Spleen (tissue), 7 donors: ENCODE measurements at regions not wholly inside any gene's neighbourhood (a gene's known extent, or its start where the extent isn't known, plus 50 kb on each side); places are given as distances from the start of the nearest gene placed in this dataset.

ENCODE experiments used
- POLR2A ChIP-seq, 3 donors: fragments of 450-650 bp; IDR thresholded peaks; one replicate each; pipeline ENCODE4 v1.5.1; 2017; ENCODE audit warnings: antibody characterized with exemption in 3 of 3, mild to moderate bottlenecking in 1 of 3
- POLR2AphosphoS5 ChIP-seq, 3 donors: sonication (generic); formaldehyde crosslinking; IDR thresholded peaks; one replicate each; pipeline ENCODE4 v1.5.1; 2017; ENCODE audit warnings: antibody characterized with exemption in 3 of 3
- TF ChIP-seq, protein P1 (sequence below), 11 experiments: fragments of 200-600 bp in 7 of 11; fragments of 450-650 bp in 4 of 11; sonication (generic) in 4 of 11; IDR thresholded peaks in 8 of 11; conservative IDR thresholded peaks in 3 of 11; 1 replicate in 7 of 11; 2 replicates in 4 of 11; pipeline versions ENCODE4 v1.4.0 to v1.8.0; 2016 to 2021; ENCODE audit warnings: antibody characterized with exemption in 11 of 11, inconsistent platforms in 4 of 11, mild to moderate bottlenecking in 1 of 11
- donor health status: DM: no; HTN: no; CAD: no; lungs with moderate emphysema.
- donor health status: DM: no; HTN: no; CAD: no.
- donor health status: DM: no; HTN: no; CAD: no.

- TF ChIP-seq, protein P1, sequence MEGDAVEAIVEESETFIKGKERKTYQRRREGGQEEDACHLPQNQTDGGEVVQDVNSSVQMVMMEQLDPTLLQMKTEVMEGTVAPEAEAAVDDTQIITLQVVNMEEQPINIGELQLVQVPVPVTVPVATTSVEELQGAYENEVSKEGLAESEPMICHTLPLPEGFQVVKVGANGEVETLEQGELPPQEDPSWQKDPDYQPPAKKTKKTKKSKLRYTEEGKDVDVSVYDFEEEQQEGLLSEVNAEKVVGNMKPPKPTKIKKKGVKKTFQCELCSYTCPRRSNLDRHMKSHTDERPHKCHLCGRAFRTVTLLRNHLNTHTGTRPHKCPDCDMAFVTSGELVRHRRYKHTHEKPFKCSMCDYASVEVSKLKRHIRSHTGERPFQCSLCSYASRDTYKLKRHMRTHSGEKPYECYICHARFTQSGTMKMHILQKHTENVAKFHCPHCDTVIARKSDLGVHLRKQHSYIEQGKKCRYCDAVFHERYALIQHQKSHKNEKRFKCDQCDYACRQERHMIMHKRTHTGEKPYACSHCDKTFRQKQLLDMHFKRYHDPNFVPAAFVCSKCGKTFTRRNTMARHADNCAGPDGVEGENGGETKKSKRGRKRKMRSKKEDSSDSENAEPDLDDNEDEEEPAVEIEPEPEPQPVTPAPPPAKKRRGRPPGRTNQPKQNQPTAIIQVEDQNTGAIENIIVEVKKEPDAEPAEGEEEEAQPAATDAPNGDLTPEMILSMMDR (IDR thresholded peaks at IDR 0.05 in 8 of 11, conservative IDR thresholded peaks at IDR 0.05 in 3 of 11): no peak
- no peak for TF ChIP-seq POLR2A (IDR thresholded peaks at IDR 0.05)
- TF ChIP-seq POLR2AphosphoS5 (IDR thresholded peaks at IDR 0.05): no peak
Observed at GRCh38 chr16:54369861-54370260, 83.3 kb upstream of the IRX3 start.
